ENCODE measurements at regions not wholly inside any gene's neighbourhood (a gene's known extent, or its start where the extent isn't known, plus 50 kb on each side); places are given as distances from the start of the nearest gene placed in this dataset.

- DNase-seq (no peak), ATAC-seq (ENCODE audit: poor library complexity) (no peak)
- no peaks in the 10 kb centered on the region for H3K4me1 ChIP-seq (ENCODE audit: insufficient read depth, low read length)
- ChIA-PET CTCF (no interaction called here), POLR2A (no interaction called here)
- H3K27ac Mint-ChIP-seq, result no peak overlapping the region
- no peaks in the 10 kb centered on the region for H3K27me3 ChIP-seq (ENCODE audit: control insufficient read depth in 1 of 2, insufficient read depth in 2 of 2, low read length in 2 of 2)
- H3K9me3 ChIP-seq (ENCODE audit: control insufficient read depth in 1 of 2, insufficient read depth in 1 of 2, low read length in 2 of 2), result peaks cover 0 to 6% of the 10 kb centered on the region in 2 experiments
- peaks cover 6% of the 10 kb centered on the region for H3K9me3 Mint-ChIP-seq
- H3K4me3 ChIP-seq (ENCODE audit: low read length), result no peak overlapping the region
- H3K4me3 Mint-ChIP-seq, result no peak overlapping the region
- H3K27me3 Mint-ChIP-seq, result no peaks in the 10 kb centered on the region
- no peaks in the 10 kb centered on the region for H3K36me3 Mint-ChIP-seq (ENCODE audit: low read depth)
- TF ChIP-seq, protein P1, sequence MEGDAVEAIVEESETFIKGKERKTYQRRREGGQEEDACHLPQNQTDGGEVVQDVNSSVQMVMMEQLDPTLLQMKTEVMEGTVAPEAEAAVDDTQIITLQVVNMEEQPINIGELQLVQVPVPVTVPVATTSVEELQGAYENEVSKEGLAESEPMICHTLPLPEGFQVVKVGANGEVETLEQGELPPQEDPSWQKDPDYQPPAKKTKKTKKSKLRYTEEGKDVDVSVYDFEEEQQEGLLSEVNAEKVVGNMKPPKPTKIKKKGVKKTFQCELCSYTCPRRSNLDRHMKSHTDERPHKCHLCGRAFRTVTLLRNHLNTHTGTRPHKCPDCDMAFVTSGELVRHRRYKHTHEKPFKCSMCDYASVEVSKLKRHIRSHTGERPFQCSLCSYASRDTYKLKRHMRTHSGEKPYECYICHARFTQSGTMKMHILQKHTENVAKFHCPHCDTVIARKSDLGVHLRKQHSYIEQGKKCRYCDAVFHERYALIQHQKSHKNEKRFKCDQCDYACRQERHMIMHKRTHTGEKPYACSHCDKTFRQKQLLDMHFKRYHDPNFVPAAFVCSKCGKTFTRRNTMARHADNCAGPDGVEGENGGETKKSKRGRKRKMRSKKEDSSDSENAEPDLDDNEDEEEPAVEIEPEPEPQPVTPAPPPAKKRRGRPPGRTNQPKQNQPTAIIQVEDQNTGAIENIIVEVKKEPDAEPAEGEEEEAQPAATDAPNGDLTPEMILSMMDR (IDR thresholded peaks at IDR 0.05), result no peak
- H3K4me1 Mint-ChIP-seq (ENCODE audit: low read depth), result no peaks in the 10 kb centered on the region
- H3K36me3 ChIP-seq (ENCODE audit: insufficient read depth, low read length), result no peaks in the 10 kb centered on the region
- intact Hi-C loops (cut with DNase I, micrococcal nuclease), result no loop called here
- no peak overlapping the region for H3K27ac ChIP-seq (ENCODE audit: low read depth in 1 of 2, low read length in 2 of 2)
Measured at GRCh38 chr3:147672035-147672434, 262.9 kb downstream of the ZIC1 start.

- Histone ChIP-seq H3K27ac (ENCODE audit: low read depth in 1 of 2, low read length in 2 of 2) (no peak overlapping the region), H3K36me3 (ENCODE audit: insufficient read depth, low read length) (no peaks in the 10 kb centered on the region), H3K27me3 (ENCODE audit: control insufficient read depth in 1 of 2, insufficient read depth in 2 of 2, low read length in 2 of 2) (no peaks in the 10 kb centered on the region), H3K9me3 (ENCODE audit: control insufficient read depth in 1 of 2, insufficient read depth in 1 of 2, low read length in 2 of 2) (peaks cover 0 to 6% of the 10 kb centered on the region in 2 experiments), H3K4me3 (ENCODE audit: low read length) (no peak overlapping the region), H3K4me1 (ENCODE audit: insufficient read depth, low read length) (no peaks in the 10 kb centered on the region)
- Mint-ChIP-seq H3K27ac (no peak overlapping the region), H3K4me1 (ENCODE audit: low read depth) (no peaks in the 10 kb centered on the region), H3K27me3 (no peaks in the 10 kb centered on the region), H3K4me3 (no peak overlapping the region), H3K36me3 (ENCODE audit: low read depth) (no peaks in the 10 kb centered on the region), H3K9me3 (peaks cover 6% of the 10 kb centered on the region)
- intact Hi-C loops (cut with DNase I, micrococcal nuclease), result no loop called here
- DNase-seq (no peak), ATAC-seq (ENCODE audit: poor library complexity) (no peak)
- POLR2A ChIA-PET, result no interaction called here
- TF ChIP-seq, protein P1 (IDR thresholded peaks at IDR 0.05), result no peak
- CTCF ChIA-PET, result no interaction called here
Measured at GRCh38 chr3:147672436-147672835, 263.3 kb downstream of the ZIC1 start.

DNA sequence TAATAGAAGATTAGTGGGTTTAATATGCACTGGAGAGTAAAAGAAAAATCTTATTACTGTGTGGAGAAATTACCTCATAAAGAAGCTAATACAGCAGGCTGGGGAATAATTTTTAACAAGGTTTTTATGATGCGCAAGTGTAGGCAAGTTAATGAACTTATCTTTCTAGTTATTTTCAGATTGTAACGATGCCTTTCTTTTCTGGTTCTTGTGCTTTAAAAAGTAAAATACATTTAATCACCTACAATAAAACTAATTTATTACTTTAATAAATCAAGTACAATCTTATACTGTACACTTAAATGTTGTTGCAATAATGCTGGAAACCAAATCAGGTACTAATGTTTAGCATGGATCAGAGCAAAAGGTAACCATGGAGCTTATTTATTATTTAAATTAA, 266.6 kb downstream of the ZIC1 start:
- no peak overlapping the region for H3K4me3 ChIP-seq (ENCODE audit: low read length)
- POLR2A ChIA-PET, result no interaction called here
- CTCF ChIA-PET, result no interaction called here
- intact Hi-C loops (cut with DNase I, micrococcal nuclease), result no loop called here
- H3K36me3 Mint-ChIP-seq (ENCODE audit: low read depth), result no peaks in the 10 kb centered on the region
- H3K9me3 Mint-ChIP-seq, result peaks cover 8% of the 10 kb centered on the region
- TF ChIP-seq, protein P1 (IDR thresholded peaks at IDR 0.05), result no peak
- H3K4me1 Mint-ChIP-seq (ENCODE audit: low read depth), result no peaks in the 10 kb centered on the region
- no peak overlapping the region for H3K4me3 Mint-ChIP-seq
- DNase-seq (no peak), ATAC-seq (ENCODE audit: poor library complexity) (no peak)
- no peaks in the 10 kb centered on the region for H3K4me1 ChIP-seq (ENCODE audit: insufficient read depth, low read length)
- H3K9me3 ChIP-seq (ENCODE audit: control insufficient read depth in 1 of 2, insufficient read depth in 1 of 2, low read length in 2 of 2), result no peaks in the 10 kb centered on the region
- no peaks in the 10 kb centered on the region for H3K27me3 ChIP-seq (ENCODE audit: control insufficient read depth in 1 of 2, insufficient read depth in 2 of 2, low read length in 2 of 2)
- no peaks in the 10 kb centered on the region for H3K36me3 ChIP-seq (ENCODE audit: insufficient read depth, low read length)
- no peaks in the 10 kb centered on the region for H3K27me3 Mint-ChIP-seq
- no peak overlapping the region for H3K27ac Mint-ChIP-seq
- no peak overlapping the region for H3K27ac ChIP-seq (ENCODE audit: low read depth in 1 of 2, low read length in 2 of 2)

Measured in CD4-positive, alpha-beta T cell (primary cell).